Stomach (tissue), 8 donors: ENCODE measurements at regions not wholly inside any gene's neighbourhood (a gene's known extent, or its start where the extent isn't known, plus 50 kb on each side); places are given as distances from the start of the nearest gene placed in this dataset.

ENCODE experiments used
- DNase-seq, 2 donors: peaks; one replicate each; pipeline versions ENCODE4 v3.0.0 to v3.0.0-alpha.2; 2013 to 2019
- H3K27ac ChIP-seq, 5 donors: fragments of 200-600 bp in 4 of 5; sonication (generic) in 4 of 5; one replicate each; pipeline ENCODE4 v1.5.1; 2013 to 2019; ENCODE audit warnings: mild to moderate bottlenecking in 1 of 5, moderate library complexity in 1 of 5
- H3K27me3 ChIP-seq, 3 donors: fragments of 200-600 bp; sonication (generic); one replicate each; pipeline ENCODE4 v1.5.1; 2017 to 2019; ENCODE audit warnings: mixed run types in 1 of 3
- H3K36me3 ChIP-seq, 4 donors: fragments of 200-600 bp; sonication (generic); 1 replicate in 3 of 4; 2 replicates in 1 of 4; pipeline ENCODE4 v1.5.1; 2016 to 2019
- H3K4me1 ChIP-seq, 4 donors: fragments of 200-600 bp; sonication (generic); one replicate each; pipeline ENCODE4 v1.5.1; 2016 to 2019
- H3K4me3 ChIP-seq, 4 donors: fragments of 200-600 bp; sonication (generic) in 3 of 4; one replicate each; pipeline ENCODE4 v1.5.1; 2016 to 2019; ENCODE audit warnings: mild to moderate bottlenecking in 1 of 4
- H3K9me3 ChIP-seq, 4 donors: fragments of 200-600 bp; sonication (generic); one replicate each; pipeline ENCODE4 v1.5.1; 2016 to 2019
- CTCF ChIP-seq, 7 experiments: fragments of 450-650 bp in 4 of 7; fragments of 200-600 bp in 3 of 7; sonication (generic) in 3 of 7; IDR thresholded peaks; one replicate each; pipeline ENCODE4 v1.5.1; 2016 to 2019; ENCODE audit warnings: antibody characterized with exemption in 7 of 7, control low read depth in 2 of 7, mild to moderate bottlenecking in 1 of 7
- EP300 ChIP-seq: sonication (generic); formaldehyde crosslinking; IDR thresholded peaks from one replicate; pipeline ENCODE4 v1.6.1; 2017; ENCODE audit warnings: antibody characterized with exemption
- POLR2A ChIP-seq, 4 donors: fragments of 450-650 bp; IDR thresholded peaks; one replicate each; pipeline ENCODE4 v1.6.1; 2016; ENCODE audit warnings: antibody characterized with exemption in 4 of 4, control low read depth in 2 of 4, mild to moderate bottlenecking in 1 of 4, moderate library complexity in 1 of 4
- POLR2AphosphoS5 ChIP-seq, 3 donors: sonication (generic); formaldehyde crosslinking; IDR thresholded peaks; one replicate each; pipeline ENCODE4 v1.6.1; 2016; ENCODE audit warnings: antibody characterized with exemption in 3 of 3
- WGBS, 5 donors: extraction: QIAGEN DNeasy Blood & Tissue Kit in 3 of 5; methylation state at CpG; one replicate each; pipeline versions ENCODE4 v1.1.5 to v1.1.7; 2013 to 2018; 5-methylcytosine and 5-hydroxymethylcytosine counted together
- intact Hi-C: fragments of 100-400 bp; cut with DNase I; formaldehyde crosslinking; loops from one replicate; pipeline ENCODE4 v1.15.1; 2023; ENCODE audit warnings: low total_unique reads
- donor health status: healthy with polysubstance abuse.
- donor health status: Bipolar disorder and iron deficiency.
- donor health status: healthy.

- no peak for DNase-seq
- 48 to 78% (median 55%) methylated on average over 1 of the region's 1 CpG for WGBS, 5 donors
Measured at GRCh38 chr13:69450245-69450644, 657.4 kb upstream of the ATXN8OS start.

GRCh38 chr13:69425235-69425634, 682.4 kb upstream of the ATXN8OS start:
- Histone ChIP-seq H3K36me3 (no peaks in the 10 kb centered on the region), H3K27me3 (no peaks in the 10 kb centered on the region), H3K27ac (no peak overlapping the region), H3K4me3 (no peak overlapping the region), H3K4me1 (no peaks in the 10 kb centered on the region), H3K9me3 (peaks cover 0 to 44% (median 32%) of the 10 kb centered on the region in 4 donors)
- no peak for TF ChIP-seq POLR2A (IDR thresholded peaks at IDR 0.05)
- TF ChIP-seq EP300, result no peak
- TF ChIP-seq POLR2AphosphoS5 (IDR thresholded peaks at IDR 0.05), result no peak
- no peak for TF ChIP-seq CTCF (IDR thresholded peaks at IDR 0.05)
- no peak for DNase-seq
- intact Hi-C loops, result no loop called here

More at GRCh38 chr13:69450245-69450644, 657.4 kb upstream of the ATXN8OS start:
- no peaks in the 10 kb centered on the region for H3K4me1 ChIP-seq
- H3K4me3 ChIP-seq, result no peak overlapping the region
- H3K27ac ChIP-seq, result no peak overlapping the region
- H3K27me3 ChIP-seq, result no peaks in the 10 kb centered on the region
- TF ChIP-seq POLR2A (IDR thresholded peaks at IDR 0.05) (no peak), CTCF (IDR thresholded peaks at IDR 0.05) (no peak)
- H3K9me3 ChIP-seq, result peaks cover 0 to 1% (median 0%) of the 10 kb centered on the region in 4 donors
- no peaks in the 10 kb centered on the region for H3K36me3 ChIP-seq
- intact Hi-C loops, result no loop called here

- TF ChIP-seq EP300, result no peak
- TF ChIP-seq CTCF (IDR thresholded peaks at IDR 0.05), result no peak
- TF ChIP-seq POLR2AphosphoS5 (IDR thresholded peaks at IDR 0.05), result no peak
- TF ChIP-seq POLR2A (IDR thresholded peaks at IDR 0.05), result no peak
- Histone ChIP-seq H3K27ac (no peak overlapping the region), H3K4me1 (no peaks in the 10 kb centered on the region), H3K27me3 (no peaks in the 10 kb centered on the region), H3K36me3 (no peaks in the 10 kb centered on the region), H3K4me3 (no peak overlapping the region), H3K9me3 (peaks cover 0 to 47% (median 35%) of the 10 kb centered on the region in 4 donors)
- 61 to 74% (median 71%) methylated on average over 2 of the region's 2 CpGs for WGBS, 5 donors
- no peak for DNase-seq
- intact Hi-C loops, result no loop called here
Measured at GRCh38 chr13:69423844-69424243, 683.8 kb upstream of the ATXN8OS start.

- Histone ChIP-seq H3K36me3 (no peaks in the 10 kb centered on the region), H3K9me3 (peaks cover 0 to 18% (median 13%) of the 10 kb centered on the region in 4 donors), H3K4me1 (no peaks in the 10 kb centered on the region), H3K27me3 (no peaks in the 10 kb centered on the region), H3K4me3 (no peak overlapping the region), H3K27ac (no peak overlapping the region)
- no peak for DNase-seq
- no peak for TF ChIP-seq POLR2AphosphoS5 (IDR thresholded peaks at IDR 0.05)
- TF ChIP-seq POLR2A (IDR thresholded peaks at IDR 0.05), result no peak
- no peak for TF ChIP-seq EP300
- no peak for TF ChIP-seq CTCF (IDR thresholded peaks at IDR 0.05)
- intact Hi-C loops, result no loop called here
Measured at GRCh38 chr13:69418319-69418718, 689.3 kb upstream of the ATXN8OS start.
